ENCODE measurements at regions not wholly inside any gene's neighbourhood (a gene's known extent, or its start where the extent isn't known, plus 50 kb on each side); places are given as distances from the start of the nearest gene placed in this dataset.

- TF ChIP-seq TAF1 (IDR thresholded peaks at IDR 0.05; ENCODE audit: borderline replicate concordance, insufficient read depth, low read length) (no peak), POLR2AphosphoS5 (IDR thresholded peaks at IDR 0.05; ENCODE audit: low read depth, low read length) (no peak)
- TF ChIP-seq, protein P1, sequence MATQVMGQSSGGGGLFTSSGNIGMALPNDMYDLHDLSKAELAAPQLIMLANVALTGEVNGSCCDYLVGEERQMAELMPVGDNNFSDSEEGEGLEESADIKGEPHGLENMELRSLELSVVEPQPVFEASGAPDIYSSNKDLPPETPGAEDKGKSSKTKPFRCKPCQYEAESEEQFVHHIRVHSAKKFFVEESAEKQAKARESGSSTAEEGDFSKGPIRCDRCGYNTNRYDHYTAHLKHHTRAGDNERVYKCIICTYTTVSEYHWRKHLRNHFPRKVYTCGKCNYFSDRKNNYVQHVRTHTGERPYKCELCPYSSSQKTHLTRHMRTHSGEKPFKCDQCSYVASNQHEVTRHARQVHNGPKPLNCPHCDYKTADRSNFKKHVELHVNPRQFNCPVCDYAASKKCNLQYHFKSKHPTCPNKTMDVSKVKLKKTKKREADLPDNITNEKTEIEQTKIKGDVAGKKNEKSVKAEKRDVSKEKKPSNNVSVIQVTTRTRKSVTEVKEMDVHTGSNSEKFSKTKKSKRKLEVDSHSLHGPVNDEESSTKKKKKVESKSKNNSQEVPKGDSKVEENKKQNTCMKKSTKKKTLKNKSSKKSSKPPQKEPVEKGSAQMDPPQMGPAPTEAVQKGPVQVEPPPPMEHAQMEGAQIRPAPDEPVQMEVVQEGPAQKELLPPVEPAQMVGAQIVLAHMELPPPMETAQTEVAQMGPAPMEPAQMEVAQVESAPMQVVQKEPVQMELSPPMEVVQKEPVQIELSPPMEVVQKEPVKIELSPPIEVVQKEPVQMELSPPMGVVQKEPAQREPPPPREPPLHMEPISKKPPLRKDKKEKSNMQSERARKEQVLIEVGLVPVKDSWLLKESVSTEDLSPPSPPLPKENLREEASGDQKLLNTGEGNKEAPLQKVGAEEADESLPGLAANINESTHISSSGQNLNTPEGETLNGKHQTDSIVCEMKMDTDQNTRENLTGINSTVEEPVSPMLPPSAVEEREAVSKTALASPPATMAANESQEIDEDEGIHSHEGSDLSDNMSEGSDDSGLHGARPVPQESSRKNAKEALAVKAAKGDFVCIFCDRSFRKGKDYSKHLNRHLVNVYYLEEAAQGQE (IDR thresholded peaks at IDR 0.05; ENCODE audit: insufficient read depth in 1 of 2, low read depth in 2 of 2, low read length in 2 of 2), result no peak
Measured at GRCh38 chr7:84261509-84261908, 66.9 kb upstream of the SEMA3A start.

Data from PFSK-1 (cell line).